ENCODE measurements at regions not wholly inside any gene's neighbourhood (a gene's known extent, or its start where the extent isn't known, plus 50 kb on each side); places are given as distances from the start of the nearest gene placed in this dataset.

- DNase-seq (ENCODE audit: low spot score) = no peak
Measured at GRCh38 chr4:163871078-163871477, 376.6 kb downstream of the TMA16 start.

- DNase-seq (ENCODE audit: low spot score) = no peak
Measured at GRCh38 chr4:163875327-163875726, 380.8 kb downstream of the TMA16 start.

- DNase-seq (ENCODE audit: low spot score) = no peak
Measured at GRCh38 chr4:163878336-163879121, 384.0 kb downstream of the TMA16 start.

DNA sequence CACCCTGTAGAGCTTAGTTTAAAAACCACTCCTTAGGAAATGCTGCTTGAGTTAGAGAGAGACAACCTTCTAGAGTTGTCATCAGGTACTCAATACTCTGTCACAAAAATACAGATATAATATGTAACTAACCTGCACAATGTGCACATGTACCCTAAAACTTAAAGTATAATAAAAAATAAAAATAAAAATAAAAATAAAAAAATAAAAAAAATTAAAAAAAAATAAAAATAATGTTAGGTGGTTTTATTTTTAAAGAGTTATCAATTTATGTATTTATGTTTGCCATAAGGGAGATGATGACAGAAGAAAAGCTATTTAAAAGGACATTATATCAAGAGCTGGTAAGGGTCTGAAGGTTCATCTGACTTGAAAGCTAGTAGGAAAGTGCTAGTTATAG is 397.9 kb downstream of the TMA16 start:
- DNase-seq (ENCODE audit: low spot score) = no peak

- no peak for DNase-seq (ENCODE audit: low spot score)
Measured at GRCh38 chr4:163895378-163896005, 401.0 kb downstream of the TMA16 start.

- DNase-seq (ENCODE audit: low spot score) = no peak
Measured at GRCh38 chr4:163901319-163901718, 406.8 kb downstream of the TMA16 start.

DNA sequence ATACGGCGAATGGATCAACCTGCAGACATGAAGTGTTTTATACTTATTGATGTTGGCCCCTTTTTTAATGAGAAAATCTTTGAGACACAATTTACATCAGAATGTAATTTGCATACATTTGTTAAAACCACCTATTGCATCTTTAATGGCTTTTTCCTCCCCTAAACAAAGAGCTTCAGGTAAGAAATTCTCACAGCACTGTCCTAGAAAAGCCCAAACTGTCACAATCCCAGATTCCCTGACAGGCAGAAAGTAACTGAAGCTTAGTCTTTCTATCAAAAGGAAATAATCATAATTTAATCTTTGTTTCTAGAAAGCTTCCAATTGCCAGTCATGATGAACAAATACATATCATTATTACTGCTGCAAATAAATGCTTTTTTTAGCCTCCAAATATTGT is 407.9 kb downstream of the TMA16 start:
- no peak for DNase-seq (ENCODE audit: low spot score)

GRCh38 chr4:163911891-163912290 is 417.4 kb downstream of the TMA16 start:
- no peak for DNase-seq (ENCODE audit: low spot score)

DNA sequence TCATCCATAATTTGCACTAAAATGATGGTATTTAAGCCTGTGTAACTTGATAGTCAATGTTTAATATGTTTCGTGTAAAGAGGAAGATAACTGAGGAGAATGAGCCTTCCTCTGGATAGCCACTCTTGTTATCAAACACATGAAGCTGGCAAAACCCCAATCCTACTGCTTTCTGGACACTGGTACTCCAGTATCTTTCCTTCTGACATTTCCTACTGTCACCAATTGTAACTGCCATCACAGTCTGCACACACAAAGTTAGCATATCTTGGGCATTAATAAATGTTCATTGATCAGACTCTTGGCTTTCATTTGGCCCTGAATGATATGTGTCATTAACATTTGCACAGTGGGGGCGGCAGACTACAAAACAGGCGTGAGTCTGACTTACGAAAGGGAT is 419.1 kb downstream of the TMA16 start:
- no peak for DNase-seq (ENCODE audit: low spot score)

GRCh38 chr4:163915896-163916295 is 421.4 kb downstream of the TMA16 start:
- DNase-seq (ENCODE audit: low spot score) = no peak

- DNase-seq (ENCODE audit: low spot score) = no peak
Measured at GRCh38 chr4:163920426-163920825, 425.9 kb downstream of the TMA16 start.

- no peak for DNase-seq (ENCODE audit: low spot score)
Measured at GRCh38 chr4:163922302-163922701, 427.8 kb downstream of the TMA16 start.

- DNase-seq (ENCODE audit: low spot score) = no peak
Measured at GRCh38 chr4:163923092-163923491, 428.6 kb downstream of the TMA16 start.

DNA sequence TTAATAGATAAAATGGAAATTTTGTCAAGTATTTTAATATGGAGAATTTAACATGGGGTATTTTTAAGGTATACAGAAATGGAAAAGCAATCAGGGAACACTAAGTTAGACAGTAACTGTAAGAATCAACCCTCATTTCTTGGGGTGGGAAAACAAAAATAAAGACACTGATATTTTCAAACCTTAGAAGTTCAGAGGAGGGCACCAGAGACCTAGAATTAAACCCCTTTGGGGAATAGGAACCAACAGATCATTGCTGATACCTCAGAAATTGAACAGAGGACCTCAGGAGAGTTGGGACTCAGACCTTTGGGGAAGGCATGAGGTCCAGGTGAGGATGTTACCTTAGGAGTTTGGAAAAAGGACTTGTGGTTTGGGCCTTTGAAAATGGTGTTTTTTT is 435.6 kb downstream of the TMA16 start:
- no peak for DNase-seq (ENCODE audit: low spot score)

DNA sequence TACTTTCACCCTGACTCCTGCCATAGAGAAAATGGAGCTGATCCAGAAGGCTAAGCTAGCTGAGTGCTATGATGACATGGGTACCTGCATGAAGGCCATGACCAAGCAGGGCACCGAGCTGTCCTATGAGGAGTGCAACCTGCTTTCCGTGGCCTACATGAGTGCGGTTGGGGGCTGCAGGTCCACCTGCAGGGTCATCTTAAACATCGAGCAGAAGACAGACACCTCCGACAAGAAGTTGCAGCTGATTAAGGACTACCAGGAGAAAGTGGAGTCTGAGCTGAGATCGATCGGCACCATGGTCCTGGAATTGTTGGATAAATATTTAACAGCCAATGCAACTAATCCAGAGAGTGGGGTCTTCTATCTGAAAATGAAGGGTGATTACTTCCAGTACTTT is 438.0 kb downstream of the TMA16 start:
- no peak for DNase-seq (ENCODE audit: low spot score)

- DNase-seq (ENCODE audit: low spot score) = no peak
Measured at GRCh38 chr4:163939597-163939996, 445.1 kb downstream of the TMA16 start.

DNA sequence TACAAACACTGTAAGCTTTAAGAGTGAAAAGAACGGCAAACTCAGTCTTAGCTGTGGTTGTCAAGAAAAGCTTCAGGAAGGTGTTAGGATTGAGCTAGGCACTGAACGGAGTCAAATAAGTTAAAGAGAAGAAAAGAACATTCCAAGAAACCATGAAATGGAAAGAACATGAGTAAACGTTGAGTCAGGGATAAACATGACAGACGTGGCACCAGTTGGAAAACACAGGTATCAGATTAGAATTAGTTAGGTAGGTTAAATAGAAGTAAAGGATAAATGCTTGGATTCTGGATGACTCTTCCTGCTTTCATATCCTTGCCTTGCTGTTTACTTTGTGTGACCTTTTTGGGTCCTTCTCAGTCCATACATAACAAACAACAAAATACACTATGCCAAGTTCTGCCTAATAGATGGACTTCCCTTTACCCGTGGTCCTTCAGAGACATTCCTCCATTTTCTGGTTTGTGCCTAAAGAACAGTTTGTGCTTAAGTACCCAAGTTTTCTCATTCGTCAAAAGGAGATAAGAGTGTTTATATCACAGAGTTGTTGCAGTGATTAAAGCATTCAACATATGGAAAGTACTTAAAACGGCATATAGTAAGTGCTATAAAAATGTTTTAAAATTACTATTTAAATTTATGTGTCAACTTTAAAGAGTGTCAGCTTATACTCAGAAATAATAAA is 446.9 kb downstream of the TMA16 start:
- no peak for DNase-seq (ENCODE audit: low spot score)

GRCh38 chr4:163948920-163949455 is 454.5 kb downstream of the TMA16 start:
- DNase-seq (ENCODE audit: low spot score) = no peak

DNA sequence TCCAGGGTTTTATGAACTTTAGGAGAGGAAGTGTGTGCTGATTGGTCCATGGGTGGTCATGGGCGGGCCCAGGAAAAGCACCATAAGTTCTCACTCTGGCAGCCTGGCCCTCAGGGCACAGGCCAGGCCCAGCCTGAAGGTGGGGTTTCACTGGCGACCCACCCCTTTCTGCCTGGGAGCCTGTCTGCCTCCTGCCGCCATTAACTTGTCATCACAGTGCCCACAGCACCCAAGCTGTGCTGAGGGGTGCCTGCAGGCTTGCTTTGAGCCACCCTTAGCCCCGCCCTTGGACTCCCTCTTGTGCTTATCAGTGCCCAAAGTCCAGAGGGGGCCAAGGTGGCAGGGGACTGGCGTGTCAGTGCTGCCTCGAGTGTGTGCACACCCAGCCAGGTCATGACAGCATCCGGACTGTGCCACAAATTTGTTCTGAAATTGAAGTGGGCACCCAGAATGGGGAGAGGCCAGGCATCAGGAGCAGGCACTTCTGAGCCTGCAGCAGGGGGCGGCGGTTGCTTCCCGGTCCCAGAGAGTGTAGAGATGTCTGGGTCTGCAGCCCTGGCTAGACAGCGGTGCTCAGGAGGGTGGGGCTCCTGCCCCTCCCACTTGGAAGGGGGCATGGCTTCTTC is 455.6 kb downstream of the TMA16 start:
- DNase-seq (ENCODE audit: low spot score) = no peak

- DNase-seq (ENCODE audit: low spot score) = no peak
Measured at GRCh38 chr4:163955288-163955687, 460.8 kb downstream of the TMA16 start.

DNA sequence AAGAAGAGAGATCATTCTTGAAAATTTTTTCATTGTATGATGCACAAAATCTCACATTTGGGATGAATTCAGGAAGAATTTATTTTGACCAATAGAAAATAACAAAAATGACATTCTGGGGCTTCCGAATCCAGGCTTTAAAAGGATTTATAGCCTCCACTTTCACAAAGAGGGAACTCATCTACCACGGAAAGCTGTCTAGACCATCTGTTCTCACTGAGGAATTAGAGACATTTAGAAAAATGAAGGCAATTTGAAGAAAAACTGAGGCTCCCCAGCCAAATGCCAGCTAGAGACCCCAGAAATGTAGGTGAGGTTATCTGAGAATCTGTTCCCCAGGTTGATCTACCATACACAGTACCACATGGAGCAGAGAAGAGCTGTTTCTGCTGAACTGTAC is 464.3 kb downstream of the TMA16 start:
- DNase-seq (ENCODE audit: low spot score) = no peak

- DNase-seq (ENCODE audit: low spot score) = no peak
Measured at GRCh38 chr4:163959932-163960331, 465.4 kb downstream of the TMA16 start.
